CD4-positive, CD25-positive, alpha-beta regulatory T cell (primary cell): ENCODE measurements at regions not wholly inside any gene's neighbourhood (a gene's known extent, or its start where the extent isn't known, plus 50 kb on each side); places are given as distances from the start of the nearest gene placed in this dataset.
A peak's percentile ranks its signal among the peaks of the same experiment; 100 is the strongest.
"Not testable (repeated sequence)": the region's sequence is repeated elsewhere in the genome, so short reads cannot be mapped to it uniquely, and the experiment has no call there.

ENCODE experiments used
- ATAC-seq, 2 donors: fragments of 150-1000 bp; cut with Tn5 transposase; one replicate each; pipeline ENCODE4 v1.10.0; 2021; ENCODE audit warnings: low read depth in 2 of 2, moderate number of reproducible peaks in 2 of 2, moderate library complexity in 1 of 2
- DNase-seq, 3 donors: peaks; one replicate each; pipeline versions ENCODE4 v3.0.0 to v3.0.0-alpha.2; 2012 to 2022; ENCODE audit warnings: mixed read lengths in 1 of 3
- H3K27ac ChIP-seq: one replicate; pipeline ENCODE4 v1.7.0; 2013; ENCODE audit warnings: mild to moderate bottlenecking, low read length; ENCODE audit not compliant: insufficient read depth, poor library complexity, severe bottlenecking
- H3K27me3 ChIP-seq: one replicate; pipeline ENCODE4 v1.7.0; 2013; ENCODE audit warnings: low read length; ENCODE audit not compliant: control insufficient read depth, insufficient read depth
- H3K36me3 ChIP-seq: one replicate; pipeline ENCODE4 v1.7.0; 2013; ENCODE audit warnings: mild to moderate bottlenecking, low read length, moderate library complexity; ENCODE audit not compliant: control insufficient read depth, insufficient read depth
- H3K4me1 ChIP-seq: 2 replicates; pipeline ENCODE4 v1.7.0; 2013; ENCODE audit warnings: mild to moderate bottlenecking, low read length; ENCODE audit not compliant: insufficient read depth, control insufficient read depth, poor library complexity, severe bottlenecking
- H3K4me3 ChIP-seq: one replicate; pipeline ENCODE4 v1.7.0; 2013; ENCODE audit warnings: low read depth, mild to moderate bottlenecking, low read length, moderate library complexity
- H3K9me3 ChIP-seq, 2 experiments: 1 replicate in 1 of 2; 2 replicates in 1 of 2; pipeline ENCODE4 v1.7.0; 2013; ENCODE audit warnings: low read length in 2 of 2, mild to moderate bottlenecking in 1 of 2, moderate library complexity in 1 of 2; ENCODE audit not compliant: control insufficient read depth in 2 of 2
- H3K27ac Mint-ChIP-seq, 3 donors: one replicate each; pipeline ENCODE4 v1.8.0; 2020 to 2022; ENCODE audit warnings: mild to moderate bottlenecking in 3 of 3, mixed read lengths in 3 of 3, moderate library complexity in 2 of 3
- H3K27me3 Mint-ChIP-seq: one replicate; pipeline ENCODE4 v1.8.0; 2022; ENCODE audit warnings: mild to moderate bottlenecking, mixed read lengths
- H3K36me3 Mint-ChIP-seq: one replicate; pipeline ENCODE4 v1.8.0; 2020; ENCODE audit warnings: mixed read lengths
- H3K4me1 Mint-ChIP-seq, 4 donors: one replicate each; pipeline ENCODE4 v1.8.0; 2020 to 2022; ENCODE audit warnings: mixed read lengths in 4 of 4, mild to moderate bottlenecking in 1 of 4
- H3K4me3 Mint-ChIP-seq, 4 donors: one replicate each; pipeline ENCODE4 v1.8.0; 2020 to 2022; ENCODE audit warnings: mild to moderate bottlenecking in 4 of 4, mixed read lengths in 4 of 4, moderate library complexity in 3 of 4
- H3K9me3 Mint-ChIP-seq, 7 donors: one replicate each; pipeline ENCODE4 v1.8.0; 2020 to 2022; ENCODE audit warnings: mixed read lengths in 7 of 7, mild to moderate bottlenecking in 3 of 7, moderate library complexity in 2 of 7

- Histone ChIP-seq H3K36me3 (no peaks in the 10 kb centered on the region), H3K9me3 (no peaks in the 10 kb centered on the region), H3K27me3 (peaks cover 39% of the 10 kb centered on the region), H3K27ac (no peak overlapping the region), H3K4me3 (no peak overlapping the region), H3K4me1 (no peaks in the 10 kb centered on the region)
- no peak for DNase-seq
- H3K9me3 Mint-ChIP-seq, result no peaks in the 10 kb centered on the region
- peaks cover 90% of the 10 kb centered on the region for H3K27me3 Mint-ChIP-seq
- H3K27ac Mint-ChIP-seq, result no peak overlapping the region
- peaks cover 0 to 11% (median 0%) of the 10 kb centered on the region in 4 donors for H3K4me1 Mint-ChIP-seq
- peak overlapping the region in 1 of 4 donors; percentile 38 for H3K4me3 Mint-ChIP-seq
- H3K36me3 Mint-ChIP-seq, result no peaks in the 10 kb centered on the region
- no peak for ATAC-seq
These were observed 128.7 kb downstream of the PPIAL4G start for GRCh38 chr1:148354284-148354912.

GRCh38 chr1:148353461-148354283, 129.4 kb downstream of the PPIAL4G start:
- no peaks in the 10 kb centered on the region for H3K4me1 ChIP-seq
- H3K27me3 ChIP-seq, result peaks cover 45% of the 10 kb centered on the region
- Mint-ChIP-seq H3K4me3 (no peak overlapping the region), H3K27me3 (peaks cover 97% of the 10 kb centered on the region), H3K27ac (no peak overlapping the region), H3K9me3 (no peaks in the 10 kb centered on the region), H3K36me3 (no peaks in the 10 kb centered on the region), H3K4me1 (peaks cover 0 to 11% (median 0%) of the 10 kb centered on the region in 4 donors)
- no peaks in the 10 kb centered on the region for H3K9me3 ChIP-seq
- no peak for DNase-seq
- H3K4me3 ChIP-seq, result no peak overlapping the region
- ATAC-seq, result no peak
- no peaks in the 10 kb centered on the region for H3K36me3 ChIP-seq
- H3K27ac ChIP-seq, result no peak overlapping the region

GRCh38 chr1:148352470-148353053, 130.5 kb downstream of the PPIAL4G start:
- H3K27me3 Mint-ChIP-seq, result peaks cover 98% of the 10 kb centered on the region
- Histone ChIP-seq H3K4me3 (no peak overlapping the region), H3K27ac (no peak overlapping the region), H3K4me1 (no peaks in the 10 kb centered on the region), H3K36me3 (no peaks in the 10 kb centered on the region), H3K27me3 (peaks cover 48% of the 10 kb centered on the region), H3K9me3 (no peaks in the 10 kb centered on the region)
- H3K9me3 Mint-ChIP-seq, result peaks cover 0 to 2% (median 0%) of the 10 kb centered on the region in 7 donors
- ATAC-seq (no peak), DNase-seq (no peak)
- H3K4me3 Mint-ChIP-seq, result no peak overlapping the region
- no peak overlapping the region for H3K27ac Mint-ChIP-seq
- H3K4me1 Mint-ChIP-seq, result peaks cover 0 to 11% (median 0%) of the 10 kb centered on the region in 4 donors
- no peaks in the 10 kb centered on the region for H3K36me3 Mint-ChIP-seq

- Mint-ChIP-seq H3K4me1 (peaks cover 0 to 2% (median 0%) of the 10 kb centered on the region in 4 donors), H3K27me3 (peaks cover 73% of the 10 kb centered on the region), H3K9me3 (peaks cover 0 to 4% (median 0%) of the 10 kb centered on the region in 7 donors), H3K27ac (no peak overlapping the region), H3K36me3 (no peaks in the 10 kb centered on the region), H3K4me3 (no peak overlapping the region)
- Histone ChIP-seq H3K4me3 (no peak overlapping the region), H3K4me1 (no peaks in the 10 kb centered on the region), H3K27ac (no peak overlapping the region), H3K9me3 (no peaks in the 10 kb centered on the region), H3K36me3 (no peaks in the 10 kb centered on the region), H3K27me3 (peaks cover 43% of the 10 kb centered on the region)
- ATAC-seq (no peak), DNase-seq (no peak)
These were observed 135.3 kb downstream of the PPIAL4G start for GRCh38 chr1:148347781-148348180.

GRCh38 chr1:148345659-148346151, 137.4 kb downstream of the PPIAL4G start:
- H3K4me3 Mint-ChIP-seq, H3K36me3 Mint-ChIP-seq, H3K9me3 ChIP-seq, H3K27ac Mint-ChIP-seq, H3K27ac ChIP-seq, H3K4me1 Mint-ChIP-seq, ATAC-seq, H3K36me3 ChIP-seq, H3K4me1 ChIP-seq, H3K9me3 Mint-ChIP-seq, H3K4me3 ChIP-seq: not testable (repeated sequence)
- DNase-seq, result peak in 2 of 3 donors; percentile 26 to 45
- H3K27me3 Mint-ChIP-seq, result peaks cover 69% of the 10 kb centered on the region
- peaks cover 29% of the 10 kb centered on the region for H3K27me3 ChIP-seq

- H3K36me3 Mint-ChIP-seq, H3K4me1 Mint-ChIP-seq, H3K27ac Mint-ChIP-seq, H3K9me3 Mint-ChIP-seq, ATAC-seq, H3K4me3 ChIP-seq, H3K4me3 Mint-ChIP-seq, H3K4me1 ChIP-seq, H3K9me3 ChIP-seq, H3K36me3 ChIP-seq, DNase-seq, H3K27ac ChIP-seq: not testable (repeated sequence)
- peaks cover 19% of the 10 kb centered on the region for H3K27me3 ChIP-seq
- H3K27me3 Mint-ChIP-seq, result peaks cover 66% of the 10 kb centered on the region
These were observed 138.5 kb downstream of the PPIAL4G start for GRCh38 chr1:148344651-148345050.

GRCh38 chr1:148341729-148342128, 141.4 kb downstream of the PPIAL4G start:
- not testable (repeated sequence) for H3K4me1 Mint-ChIP-seq, ATAC-seq, H3K36me3 ChIP-seq, H3K36me3 Mint-ChIP-seq, H3K27me3 ChIP-seq, DNase-seq, H3K27ac Mint-ChIP-seq, H3K9me3 Mint-ChIP-seq, H3K4me3 ChIP-seq, H3K4me3 Mint-ChIP-seq, H3K27ac ChIP-seq, H3K4me1 ChIP-seq, H3K9me3 ChIP-seq
- peaks cover 63% of the 10 kb centered on the region for H3K27me3 Mint-ChIP-seq
